Endothelial cell (in vitro differentiated cells): ENCODE measurements at regions not wholly inside any gene's neighbourhood (a gene's known extent, or its start where the extent isn't known, plus 50 kb on each side); places are given as distances from the start of the nearest gene placed in this dataset.

Experiments
- DNase-seq: peaks from one replicate; pipeline ENCODE4 v3.0.0; 2021; ENCODE audit warnings: low spot score
- H3K27ac Mint-ChIP-seq: one replicate; pipeline ENCODE4 v1.8.0; 2021; ENCODE audit warnings: mixed read lengths, inconsistent platforms; ENCODE audit not compliant: unreplicated experiment
- H3K27me3 Mint-ChIP-seq: one replicate; pipeline ENCODE4 v1.8.0; 2021; ENCODE audit warnings: mild to moderate bottlenecking, moderate library complexity, mixed read lengths, inconsistent platforms; ENCODE audit not compliant: unreplicated experiment
- H3K36me3 Mint-ChIP-seq: one replicate; pipeline ENCODE4 v1.8.0; 2021; ENCODE audit warnings: mild to moderate bottlenecking, low read depth, mixed read lengths, inconsistent platforms; ENCODE audit not compliant: unreplicated experiment
- H3K4me1 Mint-ChIP-seq: one replicate; pipeline ENCODE4 v1.8.0; 2021; ENCODE audit warnings: mild to moderate bottlenecking, mixed read lengths, inconsistent platforms; ENCODE audit not compliant: unreplicated experiment
- H3K4me3 Mint-ChIP-seq: one replicate; pipeline ENCODE4 v1.8.0; 2021; ENCODE audit warnings: mild to moderate bottlenecking, mixed read lengths, inconsistent platforms; ENCODE audit not compliant: unreplicated experiment
- H3K9me3 Mint-ChIP-seq: one replicate; pipeline ENCODE4 v1.8.0; 2021; ENCODE audit warnings: mixed read lengths, inconsistent platforms; ENCODE audit not compliant: unreplicated experiment
- TF ChIP-seq, protein P1 (sequence below): fragments of 200-600 bp; sonication (generic); IDR thresholded peaks from one replicate; pipeline ENCODE4 v1.5.0; 2021; ENCODE audit warnings: antibody characterized with exemption; ENCODE audit not compliant: unreplicated experiment

DNA sequence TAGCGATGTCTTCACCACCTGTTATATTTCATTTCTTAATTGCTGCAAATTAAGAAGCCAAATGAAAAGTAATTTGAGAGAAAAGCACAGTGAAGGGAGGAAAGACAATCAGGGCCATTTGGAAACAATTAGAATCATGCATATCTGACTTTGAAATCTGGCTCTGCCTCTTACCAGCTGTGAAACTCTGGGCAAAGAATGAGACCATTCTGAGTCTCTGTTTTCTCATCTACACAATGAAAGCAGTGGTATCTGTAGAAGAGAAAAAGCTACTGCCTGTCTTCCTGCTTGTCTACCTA lies 334.5 kb upstream of the CYRIA start:
- Mint-ChIP-seq H3K4me3 (no peak overlapping the region), H3K27ac (no peak overlapping the region), H3K27me3 (no peaks in the 10 kb centered on the region), H3K36me3 (peaks cover 4% of the 10 kb centered on the region), H3K9me3 (no peaks in the 10 kb centered on the region), H3K4me1 (no peaks in the 10 kb centered on the region)
- TF ChIP-seq, protein P1, sequence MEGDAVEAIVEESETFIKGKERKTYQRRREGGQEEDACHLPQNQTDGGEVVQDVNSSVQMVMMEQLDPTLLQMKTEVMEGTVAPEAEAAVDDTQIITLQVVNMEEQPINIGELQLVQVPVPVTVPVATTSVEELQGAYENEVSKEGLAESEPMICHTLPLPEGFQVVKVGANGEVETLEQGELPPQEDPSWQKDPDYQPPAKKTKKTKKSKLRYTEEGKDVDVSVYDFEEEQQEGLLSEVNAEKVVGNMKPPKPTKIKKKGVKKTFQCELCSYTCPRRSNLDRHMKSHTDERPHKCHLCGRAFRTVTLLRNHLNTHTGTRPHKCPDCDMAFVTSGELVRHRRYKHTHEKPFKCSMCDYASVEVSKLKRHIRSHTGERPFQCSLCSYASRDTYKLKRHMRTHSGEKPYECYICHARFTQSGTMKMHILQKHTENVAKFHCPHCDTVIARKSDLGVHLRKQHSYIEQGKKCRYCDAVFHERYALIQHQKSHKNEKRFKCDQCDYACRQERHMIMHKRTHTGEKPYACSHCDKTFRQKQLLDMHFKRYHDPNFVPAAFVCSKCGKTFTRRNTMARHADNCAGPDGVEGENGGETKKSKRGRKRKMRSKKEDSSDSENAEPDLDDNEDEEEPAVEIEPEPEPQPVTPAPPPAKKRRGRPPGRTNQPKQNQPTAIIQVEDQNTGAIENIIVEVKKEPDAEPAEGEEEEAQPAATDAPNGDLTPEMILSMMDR: no peak
- DNase-seq: no peak

DNA sequence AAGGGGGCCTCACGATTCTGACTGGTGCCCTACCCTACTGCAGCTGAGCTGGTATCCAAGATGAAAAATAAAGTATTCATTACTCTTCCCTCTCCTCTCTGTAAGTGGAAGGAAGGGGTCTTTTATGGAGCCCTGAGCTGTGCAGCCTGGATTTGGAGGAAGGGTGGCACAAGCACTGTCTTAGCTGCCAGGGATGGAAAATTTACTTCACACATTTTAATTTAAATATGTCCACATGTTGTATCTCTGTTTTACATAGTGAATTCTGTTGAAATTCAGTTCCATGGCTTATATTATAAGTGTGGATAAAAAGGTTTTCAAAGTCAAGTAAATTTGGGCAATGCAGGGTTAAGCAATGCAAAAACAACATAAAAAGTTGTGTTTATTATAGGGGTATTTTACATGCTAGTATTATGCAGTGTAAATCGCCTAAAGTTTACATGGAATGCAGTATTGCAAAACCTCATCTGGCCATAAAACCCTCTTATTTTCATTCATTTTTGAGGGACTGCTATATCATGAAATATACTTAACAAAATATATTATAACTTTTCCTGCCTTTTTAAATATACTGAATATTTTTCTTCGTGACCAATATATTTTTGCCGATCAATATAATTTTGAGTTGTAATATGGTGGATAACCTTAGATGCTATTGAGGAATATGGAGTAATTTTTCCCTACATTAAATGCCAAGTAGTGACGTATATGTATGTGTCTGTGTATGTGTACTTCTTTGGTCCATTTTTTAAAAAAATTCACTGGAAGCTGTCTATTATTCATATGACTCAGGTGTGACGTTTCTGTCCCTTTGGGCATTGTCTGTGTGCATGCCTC lies 333.9 kb upstream of the CYRIA start:
- Mint-ChIP-seq H3K4me3 (no peak overlapping the region), H3K27me3 (no peaks in the 10 kb centered on the region), H3K36me3 (peaks cover 4% of the 10 kb centered on the region), H3K27ac (no peak overlapping the region), H3K4me1 (no peaks in the 10 kb centered on the region), H3K9me3 (no peaks in the 10 kb centered on the region)
- DNase-seq: no peak
- TF ChIP-seq, protein P1: no peak

DNA sequence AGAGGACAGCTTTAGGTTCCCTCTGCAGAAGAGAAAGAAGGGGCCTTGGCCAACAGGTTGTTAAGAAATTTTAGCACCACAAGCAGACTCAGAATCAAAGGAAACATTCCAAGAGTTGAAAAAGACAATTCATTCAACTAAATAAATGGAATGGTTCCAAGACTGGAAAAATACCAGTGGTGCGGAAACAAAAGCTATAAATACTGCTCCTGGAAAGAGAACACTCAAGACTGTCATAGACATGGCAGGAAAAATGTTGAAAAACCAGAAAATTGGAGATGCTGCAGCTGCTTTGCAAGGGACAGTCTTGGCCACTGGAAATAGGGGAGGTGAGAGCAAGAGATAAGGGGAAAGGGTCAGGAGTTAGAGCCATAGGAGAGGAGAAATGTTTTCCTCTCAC lies 312.7 kb upstream of the CYRIA start:
- TF ChIP-seq, protein P1: no peak
- H3K27ac Mint-ChIP-seq: no peak overlapping the region
- H3K9me3 Mint-ChIP-seq: no peaks in the 10 kb centered on the region
- no peak for DNase-seq
- no peaks in the 10 kb centered on the region for H3K36me3 Mint-ChIP-seq
- H3K4me1 Mint-ChIP-seq: no peaks in the 10 kb centered on the region
- H3K27me3 Mint-ChIP-seq: peaks cover 1% of the 10 kb centered on the region
- no peak overlapping the region for H3K4me3 Mint-ChIP-seq

DNA sequence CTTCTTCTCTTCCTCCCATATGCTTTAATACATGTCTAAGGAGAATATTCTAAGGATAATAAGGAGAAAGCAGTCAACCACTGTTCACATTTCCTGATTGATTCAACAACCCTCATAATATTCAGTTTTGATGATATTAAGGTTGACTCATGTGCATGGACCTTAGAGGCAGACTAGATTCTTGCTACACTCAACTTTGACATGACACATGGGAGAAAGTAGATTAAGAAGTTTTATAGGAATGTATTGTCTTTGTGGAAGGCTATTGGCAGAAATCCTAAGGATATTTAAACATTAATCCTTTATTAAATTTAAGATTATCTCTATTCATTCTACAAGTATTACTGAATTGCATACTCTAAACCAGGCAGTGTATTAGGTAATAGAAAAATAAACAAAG lies 309.1 kb upstream of the CYRIA start:
- Mint-ChIP-seq H3K27me3 (peaks cover 1% of the 10 kb centered on the region), H3K4me3 (no peak overlapping the region), H3K27ac (no peak overlapping the region), H3K9me3 (no peaks in the 10 kb centered on the region), H3K36me3 (no peaks in the 10 kb centered on the region), H3K4me1 (peaks cover 5% of the 10 kb centered on the region)
- no peak for DNase-seq
- TF ChIP-seq, protein P1: no peak

DNA sequence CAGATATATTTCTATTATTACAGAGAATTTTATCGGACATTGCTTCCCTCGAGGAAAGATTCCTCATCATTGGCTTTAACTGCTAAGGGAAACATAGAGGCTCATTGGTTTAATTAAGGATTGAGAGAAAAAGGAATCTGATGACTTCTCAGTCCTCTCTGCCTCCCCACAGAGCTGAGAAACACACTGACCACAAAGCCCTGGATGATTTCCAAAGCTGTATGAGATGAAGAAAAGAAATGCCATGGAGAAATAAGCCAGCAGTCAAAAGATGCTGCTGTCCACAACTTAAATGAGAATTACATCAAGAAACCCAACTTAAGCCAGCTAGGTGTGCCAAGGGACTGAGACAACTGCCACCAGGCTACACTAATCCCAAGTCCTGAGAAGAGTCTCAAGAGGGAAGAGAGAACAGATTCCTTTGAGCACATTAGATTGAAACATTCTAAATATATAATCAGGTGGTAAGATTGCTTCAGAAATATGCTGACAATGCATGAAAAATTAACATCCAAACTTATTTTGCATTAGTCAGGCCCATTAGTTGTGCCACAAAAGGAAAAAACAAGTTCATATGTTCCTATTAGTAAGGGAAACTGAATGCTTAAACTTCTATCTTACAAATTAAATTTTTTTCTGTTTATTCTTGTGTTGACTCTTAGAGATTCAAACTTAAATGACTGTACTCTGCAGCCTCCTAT lies 308.1 kb upstream of the CYRIA start:
- TF ChIP-seq, protein P1: no peak
- Mint-ChIP-seq H3K9me3 (no peaks in the 10 kb centered on the region), H3K36me3 (no peaks in the 10 kb centered on the region), H3K27ac (no peak overlapping the region), H3K4me1 (peaks cover 5% of the 10 kb centered on the region), H3K4me3 (no peak overlapping the region), H3K27me3 (peaks cover 1% of the 10 kb centered on the region)
- no peak for DNase-seq
